ENCODE measurements at regions not wholly inside any gene's neighbourhood (a gene's known extent, or its start where the extent isn't known, plus 50 kb on each side); places are given as distances from the start of the nearest gene placed in this dataset.

- TF ChIP-seq NFYB (CRISPR knock-in tag; conservative IDR thresholded peaks at IDR 0.05; ENCODE audit: low read depth) = no peak
These were observed 431.0 kb upstream of the USP24 start (continued) for GRCh38 chr1:55646181-55646580.

GRCh38 chr1:55645270-55645669, 430.1 kb upstream of the USP24 start:
- POLR2A ChIA-PET = no interaction called here
- Mint-ChIP-seq H3K27me3 (ENCODE audit: low read depth) (no peaks in the 10 kb centered on the region; the same call in 1 of the 2 replicates), H3K36me3 (no peaks in the 10 kb centered on the region), H3K4me1 (no peaks in the 10 kb centered on the region; the same call in 1 of the 2 replicates), H3K4me3 (no peak overlapping the region), H3K27ac (no peak overlapping the region), H3K9me3 (no peaks in the 10 kb centered on the region)
- CTCF ChIA-PET = no interaction called here
- DNase-seq (ENCODE audit: low spot score) (no peak), ATAC-seq (no peak)
- TF ChIP-seq ZNF317 (CRISPR knock-in tag; IDR thresholded peaks at IDR 0.05; ENCODE audit: borderline replicate concordance, low read depth) (no peak), CDX4 (CRISPR knock-in tag; IDR thresholded peaks at IDR 0.05; ENCODE audit: borderline replicate concordance) (no peak), ZNF263 (CRISPR knock-in tag; IDR thresholded peaks at IDR 0.05; ENCODE audit: low read depth) (no peak), PRRX2 (CRISPR knock-in tag; IDR thresholded peaks at IDR 0.05) (no peak), ATF1 (CRISPR knock-in tag; IDR thresholded peaks at IDR 0.05) (no peak), KAT7 (CRISPR knock-in tag; IDR thresholded peaks at IDR 0.05; ENCODE audit: borderline replicate concordance) (no peak), TCF7 (CRISPR knock-in tag; IDR thresholded peaks at IDR 0.05; ENCODE audit: low read depth) (no peak), ZNF232 (CRISPR knock-in tag; IDR thresholded peaks at IDR 0.05) (no peak), CREM (CRISPR knock-in tag; IDR thresholded peaks at IDR 0.05) (no peak), E2F5 (CRISPR knock-in tag; IDR thresholded peaks at IDR 0.05) (no peak), ERG (CRISPR knock-in tag; IDR thresholded peaks at IDR 0.05) (no peak), FOXJ3 (CRISPR knock-in tag; IDR thresholded peaks at IDR 0.05; ENCODE audit: borderline replicate concordance) (no peak), PREB (CRISPR knock-in tag; IDR thresholded peaks at IDR 0.05; ENCODE audit: borderline replicate concordance) (no peak)

GRCh38 chr1:55641947-55642346, 426.8 kb upstream of the USP24 start:
- Mint-ChIP-seq H3K36me3 (no peaks in the 10 kb centered on the region), H3K9me3 (peaks cover 1% of the 10 kb centered on the region; the same call in 1 of the 2 replicates), H3K27ac (no peak overlapping the region), H3K4me3 (no peak overlapping the region), H3K27me3 (ENCODE audit: low read depth) (no peaks in the 10 kb centered on the region; the same call in 1 of the 2 replicates), H3K4me1 (no peaks in the 10 kb centered on the region; the same call in 1 of the 2 replicates)
- POLR2A ChIA-PET = no interaction called here
- no peak for ATAC-seq
- CTCF ChIA-PET = interaction anchor here (1.6 kb wide), 1 partner anchor 163 kb away, joined by 4 read pairs; no protein-coding TSS in a partner anchor
- no peak for DNase-seq (ENCODE audit: low spot score)
- TF ChIP-seq E2F5 (CRISPR knock-in tag; IDR thresholded peaks at IDR 0.05) (no peak), NFYB (CRISPR knock-in tag; conservative IDR thresholded peaks at IDR 0.05; ENCODE audit: low read depth) (no peak), EMX1 (CRISPR knock-in tag; IDR thresholded peaks at IDR 0.05) (no peak), CBFB (CRISPR knock-in tag; IDR thresholded peaks at IDR 0.05; ENCODE audit: low read depth) (no peak), IRF1 (CRISPR knock-in tag; IDR thresholded peaks at IDR 0.05) (no peak), MXD4 (CRISPR knock-in tag; IDR thresholded peaks at IDR 0.05; ENCODE audit: borderline replicate concordance) (no peak), MYBL2 (CRISPR knock-in tag; IDR thresholded peaks at IDR 0.05) (no peak), RORB (CRISPR knock-in tag; IDR thresholded peaks at IDR 0.05) (no peak), GRHL2 (CRISPR knock-in tag; IDR thresholded peaks at IDR 0.05; ENCODE audit: insufficient replicate concordance, severe bottlenecking) (no peak), ZBTB21 (CRISPR knock-in tag; IDR thresholded peaks at IDR 0.05; ENCODE audit: borderline replicate concordance) (no peak), TEAD1 (CRISPR knock-in tag; IDR thresholded peaks at IDR 0.05) (no peak), NFE2L1 (CRISPR knock-in tag; IDR thresholded peaks at IDR 0.05) (no peak), MAX (CRISPR knock-in tag; IDR thresholded peaks at IDR 0.05) (no peak), GABPB1 (CRISPR knock-in tag; IDR thresholded peaks at IDR 0.05) (no peak), ZNF121 (CRISPR knock-in tag; IDR thresholded peaks at IDR 0.05) (no peak)
